Erythroblast (primary cell): ENCODE measurements at regions not wholly inside any gene's neighbourhood (a gene's known extent, or its start where the extent isn't known, plus 50 kb on each side); places are given as distances from the start of the nearest gene placed in this dataset.

Experiments used
- DNase-seq, 2 experiments: peaks; one replicate each; lab custom pipeline; 2025; lab: John Stamatoyannopoulos, UW
- GATA1 ChIP-seq: IDR thresholded peaks from 2 replicates; pipeline ENCODE4 v1.6.1; 2011; ENCODE audit warnings: low read depth, mild to moderate bottlenecking, control low read depth, low read length, moderate library complexity
- POLR2A ChIP-seq: IDR thresholded peaks from 2 replicates; pipeline ENCODE4 v1.6.1; 2011; ENCODE audit warnings: mild to moderate bottlenecking, low read length

- no peak for DNase-seq
- TF ChIP-seq GATA1 (no peak), POLR2A (no peak)
Measured at GRCh38 chr17:5635949-5636348, 51.6 kb upstream of the NLRP1 start.

- no peak for DNase-seq
- TF ChIP-seq POLR2A (no peak), GATA1 (no peak)
Measured at GRCh38 chr17:5638596-5638995, 54.3 kb upstream of the NLRP1 start.

GRCh38 chr17:5640726-5641125 lies 56.4 kb upstream of the NLRP1 start:
- TF ChIP-seq GATA1, result no peak
- TF ChIP-seq POLR2A, result no peak
- no peak for DNase-seq

GRCh38 chr17:5642752-5643151 lies 58.4 kb upstream of the NLRP1 start:
- TF ChIP-seq GATA1, result no peak
- TF ChIP-seq POLR2A, result no peak
- DNase-seq, result no peak

GRCh38 chr17:5644065-5644464 lies 59.8 kb upstream of the NLRP1 start:
- TF ChIP-seq POLR2A (no peak), GATA1 (no peak)
- no peak for DNase-seq

- no peak for TF ChIP-seq GATA1
- no peak for TF ChIP-seq POLR2A
- DNase-seq, result no peak
Measured at GRCh38 chr17:5651348-5651747, 67.0 kb upstream of the NLRP1 start.

GRCh38 chr17:5661491-5662125 lies 77.3 kb upstream of the NLRP1 start:
- no peak for DNase-seq
- TF ChIP-seq GATA1 (no peak), POLR2A (no peak)

GRCh38 chr17:5662409-5663085 lies 78.2 kb upstream of the NLRP1 start:
- TF ChIP-seq POLR2A, result no peak
- no peak for TF ChIP-seq GATA1
- no peak for DNase-seq

GRCh38 chr17:5665164-5665563 lies 80.9 kb upstream of the NLRP1 start:
- TF ChIP-seq POLR2A, result no peak
- TF ChIP-seq GATA1, result no peak
- DNase-seq, result no peak

GRCh38 chr17:5667871-5668270 lies 83.6 kb upstream of the NLRP1 start:
- no peak for DNase-seq

GRCh38 chr17:5668557-5669138 lies 84.3 kb upstream of the NLRP1 start:
- TF ChIP-seq GATA1 (no peak), POLR2A (no peak)
- no peak for DNase-seq

More at GRCh38 chr17:5667871-5668270, 83.6 kb upstream of the NLRP1 start:
- TF ChIP-seq POLR2A, result no peak
- TF ChIP-seq GATA1, result no peak

- DNase-seq, result no peak
Measured at GRCh38 chr17:5669191-5669590, 84.9 kb upstream of the NLRP1 start.

GRCh38 chr17:5672141-5672540 lies 87.8 kb upstream of the NLRP1 start:
- TF ChIP-seq POLR2A, result no peak
- TF ChIP-seq GATA1, result no peak
- no peak for DNase-seq

More at GRCh38 chr17:5669191-5669590, 84.9 kb upstream of the NLRP1 start:
- TF ChIP-seq POLR2A (no peak), GATA1 (no peak)

- no peak for DNase-seq
- TF ChIP-seq POLR2A (no peak), GATA1 (no peak)
Measured at GRCh38 chr17:5672815-5673430, 88.6 kb upstream of the NLRP1 start.
